ENCODE measurements at regions not wholly inside any gene's neighbourhood (a gene's known extent, or its start where the extent isn't known, plus 50 kb on each side); places are given as distances from the start of the nearest gene placed in this dataset.

DNA sequence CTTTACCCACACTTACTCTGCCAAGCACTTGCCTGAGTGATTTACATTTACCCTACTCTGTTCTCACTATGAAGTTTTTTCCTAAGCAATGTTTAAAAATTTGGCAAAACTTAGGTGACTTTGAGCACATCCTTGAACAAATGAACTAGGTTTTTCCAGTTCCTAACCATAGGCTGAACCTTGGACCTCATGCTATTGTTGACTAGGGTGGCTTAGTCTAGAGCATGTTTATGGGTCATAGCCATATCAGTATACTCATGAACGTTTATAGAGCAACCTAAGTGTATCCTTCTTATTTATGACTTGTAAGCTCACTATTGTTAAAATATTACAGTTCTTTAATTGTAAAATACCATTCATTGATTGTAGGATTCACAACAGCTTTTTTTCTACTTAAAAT is 85.0 kb upstream of the KRR1 start:
- TF ChIP-seq POLR2A (IDR thresholded peaks at IDR 0.05; ENCODE audit: low read length) (no peak), GATA1 (IDR thresholded peaks at IDR 0.05; ENCODE audit: low read depth, low read length) (no peak)
